GM11168 (cell line): ENCODE measurements at regions not wholly inside any gene's neighbourhood (a gene's known extent, or its start where the extent isn't known, plus 50 kb on each side); places are given as distances from the start of the nearest gene placed in this dataset.

Experiments
- in situ Hi-C: fragments of 300-500 bp; cut with MboI; formaldehyde crosslinking; loops from one replicate; pipeline ENCODE4 v1.12.0; 2022; ENCODE audit warnings: low sequenced_read_pairs; ENCODE audit not compliant: unreplicated experiment

- in situ Hi-C loops: no loop called here
Measured at GRCh38 chr17:77374170-77374936, 233.6 kb downstream of the SEC14L1 start.

- in situ Hi-C loops: no loop called here
Measured at GRCh38 chr17:77375108-77375916, 234.5 kb downstream of the SEC14L1 start.

DNA sequence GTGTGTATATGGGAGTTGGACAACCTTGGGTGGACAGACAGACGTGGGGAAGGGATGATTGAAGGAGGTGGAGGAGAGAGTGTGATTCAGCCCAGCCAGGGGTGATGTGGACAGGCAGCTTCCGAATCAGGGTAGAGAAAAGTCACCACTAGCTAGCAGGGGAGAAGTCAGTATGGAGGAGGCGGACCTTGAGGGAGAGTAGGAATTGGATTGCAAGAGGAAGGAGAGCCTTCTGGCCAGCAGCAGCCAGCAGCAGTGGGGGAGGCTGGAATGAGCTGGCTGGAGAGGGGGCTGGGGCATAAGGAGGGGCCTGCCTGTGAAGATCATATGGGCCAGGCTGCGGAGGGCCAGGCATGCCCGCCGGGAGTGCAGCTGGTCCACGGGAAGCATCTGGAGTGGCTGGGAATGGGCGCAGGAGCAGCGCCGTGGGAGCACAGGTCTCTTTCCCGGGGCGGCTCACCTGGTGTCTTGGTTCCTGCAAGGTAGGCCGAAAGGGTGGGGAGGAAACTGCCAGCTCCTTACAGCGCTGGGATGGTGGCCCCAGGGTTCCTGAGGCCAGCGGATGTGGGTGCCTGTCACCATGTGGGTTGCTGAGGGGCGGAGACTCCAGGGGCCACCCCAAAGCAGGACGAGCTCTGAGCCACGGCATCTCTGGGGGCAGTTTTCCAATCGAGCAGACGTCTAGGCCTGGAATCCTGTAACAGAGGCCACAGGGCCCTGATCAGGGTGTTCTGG is 235.3 kb downstream of the SEC14L1 start:
- in situ Hi-C loops: no loop called here

- in situ Hi-C loops: no loop called here
Measured at GRCh38 chr17:77376795-77377709, 236.3 kb downstream of the SEC14L1 start.

DNA sequence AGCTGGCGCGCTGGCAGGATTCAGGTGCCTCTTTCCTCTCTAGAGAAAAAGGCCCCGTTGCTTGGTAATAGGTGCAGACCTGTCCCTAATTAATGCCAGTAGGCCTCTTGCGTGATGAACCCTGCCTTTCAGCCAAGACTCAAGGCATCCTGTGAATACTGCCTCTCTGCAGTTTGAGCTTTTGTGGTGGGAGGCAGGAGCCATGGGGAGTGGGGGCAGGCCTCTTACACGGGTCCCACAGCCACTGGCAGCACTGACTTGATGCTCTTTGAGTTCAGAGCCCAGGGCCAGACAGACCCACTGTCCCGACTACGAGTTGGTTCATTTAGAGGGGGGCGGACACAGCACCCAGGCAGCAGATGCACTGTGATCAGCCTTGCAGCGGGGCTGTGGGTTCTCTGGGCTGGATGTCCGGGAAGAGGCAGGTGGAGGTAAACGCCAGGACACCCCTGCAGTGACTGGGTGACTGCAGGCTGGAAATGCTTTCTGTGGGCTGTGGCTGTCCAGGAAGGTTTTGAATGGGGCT is 237.0 kb downstream of the SEC14L1 start:
- in situ Hi-C loops: no loop called here

DNA sequence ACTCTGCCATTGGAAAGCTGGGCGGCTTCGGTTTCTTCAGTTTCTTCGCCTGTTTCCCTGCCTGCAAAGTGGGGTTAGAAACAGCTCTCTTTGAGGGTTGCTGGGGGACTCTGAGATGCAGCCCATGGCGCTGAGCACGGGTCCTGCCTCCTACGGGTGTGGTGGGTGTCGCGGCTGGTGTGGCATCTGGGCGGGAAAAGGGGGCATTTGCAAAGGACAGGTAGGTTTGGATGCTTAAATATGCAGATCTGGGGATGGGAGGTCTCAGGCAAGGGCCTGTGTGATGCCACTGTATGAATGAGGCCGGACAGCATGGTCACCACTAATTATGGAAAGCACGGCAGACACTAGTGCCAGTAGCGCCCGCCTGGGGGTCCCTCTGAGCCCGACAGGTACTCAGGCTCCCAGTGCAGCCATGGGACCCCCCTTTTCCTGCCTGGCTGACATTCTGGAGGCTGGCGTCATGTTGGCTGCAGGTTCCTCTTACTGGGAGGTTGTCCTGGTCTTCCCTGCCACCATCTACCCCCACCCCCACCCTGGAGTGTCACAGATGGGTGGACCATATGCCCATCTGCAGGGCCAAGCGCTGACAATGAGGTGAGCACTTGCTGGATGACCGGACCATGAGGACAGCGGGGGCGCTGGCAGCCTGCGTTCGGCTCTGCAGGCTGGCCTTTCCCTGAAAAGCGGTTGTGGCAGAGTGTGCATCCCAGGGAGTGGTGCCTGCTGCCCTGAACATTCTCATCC is 237.7 kb downstream of the SEC14L1 start:
- in situ Hi-C loops: no loop called here

- in situ Hi-C loops: no loop called here
Measured at GRCh38 chr17:77379065-77379428, 238.3 kb downstream of the SEC14L1 start.

GRCh38 chr17:77379832-77380231 is 239.1 kb downstream of the SEC14L1 start:
- in situ Hi-C loops: no loop called here

- in situ Hi-C loops: no loop called here
Measured at GRCh38 chr17:77380395-77381184, 239.8 kb downstream of the SEC14L1 start.

- in situ Hi-C loops: no loop called here
Measured at GRCh38 chr17:77381185-77381700, 240.5 kb downstream of the SEC14L1 start.

GRCh38 chr17:77381731-77382130 is 241.0 kb downstream of the SEC14L1 start:
- in situ Hi-C loops: no loop called here

DNA sequence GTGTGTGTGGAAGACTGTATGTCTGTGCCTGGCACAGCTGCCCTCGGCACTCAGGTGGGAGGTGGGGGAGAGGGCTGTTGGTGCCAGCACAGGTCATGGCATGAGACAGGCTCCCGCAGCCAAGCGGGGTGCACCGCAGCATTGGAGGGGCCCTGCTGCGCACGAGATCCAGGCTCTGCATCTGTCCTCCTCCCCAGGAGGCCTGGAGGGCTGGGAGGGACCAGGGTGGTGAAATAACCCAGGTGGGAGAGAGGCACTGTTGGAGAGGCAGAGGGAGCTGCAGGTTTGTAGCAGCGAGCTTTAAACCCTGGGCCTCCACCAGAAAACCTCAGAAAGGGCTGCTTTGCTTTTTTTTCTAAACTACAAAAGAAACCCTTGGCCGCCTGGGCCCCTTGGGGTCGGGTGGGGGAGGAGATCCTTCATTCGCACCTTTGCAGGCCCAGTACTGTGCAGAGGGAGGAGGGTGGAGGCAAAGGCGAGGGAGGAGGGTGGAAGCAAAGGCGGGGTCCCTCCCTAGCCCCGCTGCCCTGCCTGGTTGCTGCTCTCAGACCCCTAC is 241.7 kb downstream of the SEC14L1 start:
- in situ Hi-C loops: no loop called here

DNA sequence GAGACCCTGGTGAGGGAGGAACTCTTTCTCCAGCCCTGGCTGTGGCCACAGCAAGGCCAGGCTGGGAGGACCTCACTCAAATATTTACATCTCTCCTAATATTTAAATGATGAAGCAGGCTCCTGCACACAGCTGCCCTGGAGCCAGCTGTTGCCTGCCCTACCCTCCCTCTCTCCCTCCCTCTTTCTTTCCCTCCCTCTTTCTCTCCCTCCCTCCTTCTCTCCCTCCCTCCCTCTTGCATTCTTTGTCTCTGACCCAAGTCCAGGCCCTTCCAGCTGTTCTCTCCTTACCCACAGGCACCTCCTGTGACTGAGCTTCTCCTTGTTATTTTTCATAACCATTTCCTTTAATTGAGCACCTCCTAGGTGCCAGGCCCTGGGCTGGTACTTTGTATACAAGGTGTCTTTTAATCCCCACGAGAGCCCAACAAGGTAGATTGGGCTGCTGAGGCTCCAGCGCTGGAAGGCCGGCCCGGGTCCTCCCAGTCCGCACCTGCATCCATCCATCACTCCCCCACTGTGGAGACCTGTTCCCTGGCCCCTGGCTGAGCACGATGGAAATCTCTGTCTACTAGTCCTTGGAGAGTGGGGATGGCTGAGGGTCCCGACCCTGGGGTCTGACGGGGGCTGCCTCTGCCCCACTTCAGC is 242.3 kb downstream of the SEC14L1 start:
- in situ Hi-C loops: no loop called here

DNA sequence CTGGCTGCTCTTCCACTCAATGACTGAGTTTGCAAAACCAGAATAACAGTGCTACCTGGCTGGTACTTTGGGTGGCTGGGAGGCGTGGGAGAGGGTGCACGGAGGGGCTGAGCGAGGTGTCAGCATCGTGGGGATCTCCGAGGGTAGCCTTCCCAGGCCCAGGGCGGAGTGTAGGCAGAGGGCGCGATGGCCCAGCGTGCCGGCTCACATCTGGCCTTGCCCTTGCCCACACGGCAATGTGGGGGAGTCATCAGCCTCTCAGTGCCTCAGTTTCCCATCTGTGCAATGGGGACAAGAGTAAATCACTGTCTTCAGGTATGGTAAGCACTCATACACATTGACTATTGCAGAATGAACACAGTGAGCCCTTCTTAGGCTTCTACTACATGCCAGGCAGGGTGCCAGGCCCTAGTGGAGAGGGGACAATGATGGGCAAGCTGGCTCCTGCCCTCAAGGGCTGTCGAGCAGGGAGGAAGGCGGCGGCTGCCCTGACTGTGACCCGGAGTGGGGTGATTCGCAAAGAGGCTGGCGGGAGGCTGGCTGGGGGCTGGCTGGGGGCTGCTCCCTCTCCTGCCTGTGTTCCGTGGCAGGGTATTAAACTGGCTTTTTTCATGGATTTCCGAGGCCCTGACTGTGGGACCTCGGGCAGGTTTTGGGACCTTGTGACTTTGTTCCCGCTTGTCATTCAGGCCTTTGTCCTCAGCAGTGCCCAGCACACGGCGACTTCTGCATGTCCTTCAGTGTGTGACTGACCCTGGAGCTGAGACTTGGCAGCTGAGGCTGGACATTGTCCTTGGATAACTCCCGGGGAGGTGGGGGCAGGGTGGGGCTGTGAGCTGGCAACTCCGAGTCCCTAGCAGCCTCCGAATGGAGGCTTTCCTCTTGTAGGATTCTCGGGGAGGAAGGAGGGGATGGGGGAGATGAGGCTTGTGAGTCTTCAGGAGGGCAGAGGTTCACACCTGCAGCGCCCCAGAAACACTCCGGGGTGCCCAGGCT is 243.1 kb downstream of the SEC14L1 start:
- in situ Hi-C loops: no loop called here

DNA sequence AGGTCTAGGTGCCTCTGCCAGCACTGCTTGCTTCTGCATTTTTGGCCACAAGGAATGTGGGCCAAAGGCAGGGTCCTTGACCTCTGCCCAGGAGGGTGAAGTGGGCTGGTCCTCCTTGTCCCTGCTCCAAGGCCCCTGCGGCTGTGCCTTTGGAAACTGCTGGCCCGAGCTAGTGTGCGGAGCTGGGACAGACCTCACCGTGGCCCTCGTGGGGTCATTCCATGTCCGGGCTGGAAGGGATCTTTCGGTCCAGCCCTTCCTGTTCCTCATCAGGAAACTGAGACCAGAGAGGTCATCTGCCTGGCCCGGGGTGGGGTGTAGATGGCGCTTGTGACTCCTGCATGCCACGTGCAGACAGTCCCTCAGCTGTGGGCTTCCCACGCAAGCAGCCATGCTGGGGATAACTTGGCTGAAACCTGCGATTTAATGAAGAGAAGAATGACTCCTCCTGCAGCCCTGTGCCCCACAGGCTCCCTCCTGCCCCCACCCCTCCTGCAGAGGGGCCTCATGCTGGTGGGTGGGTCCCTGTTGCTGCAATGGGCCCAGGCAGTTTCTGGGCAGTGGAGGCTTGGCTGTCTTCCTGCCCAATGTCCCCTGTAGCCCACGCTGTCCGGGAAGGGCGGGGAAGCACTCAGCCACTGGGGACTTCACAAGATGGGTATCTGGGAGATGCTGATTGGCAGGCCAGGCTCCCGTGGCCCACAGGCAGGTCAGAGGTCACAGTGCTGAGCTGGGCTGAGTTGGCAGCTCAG is 245.2 kb downstream of the SEC14L1 start:
- in situ Hi-C loops: no loop called here
